Peyer's patch (tissue), 4 donors: ENCODE measurements at regions not wholly inside any gene's neighbourhood (a gene's known extent, or its start where the extent isn't known, plus 50 kb on each side); places are given as distances from the start of the nearest gene placed in this dataset.

Experiments used
- DNase-seq, 3 donors: peaks; one replicate each; pipeline ENCODE4 v3.0.0-alpha.2; 2017 to 2019
- H3K27ac ChIP-seq, 4 donors: fragments of 200-600 bp; sonication (generic); one replicate each; pipeline ENCODE4 v1.5.1; 2016 to 2019
- H3K27me3 ChIP-seq, 2 donors: fragments of 200-600 bp; sonication (generic); one replicate each; pipeline ENCODE4 v1.5.1; 2019
- H3K36me3 ChIP-seq, 3 donors: fragments of 200-600 bp; sonication (generic); one replicate each; pipeline ENCODE4 v1.5.1; 2016 to 2019
- H3K4me1 ChIP-seq, 4 donors: fragments of 200-600 bp; sonication (generic); one replicate each; pipeline ENCODE4 v1.5.1; 2016 to 2019
- H3K4me3 ChIP-seq, 4 donors: fragments of 200-600 bp; sonication (generic); 1 replicate in 3 of 4; 2 replicates in 1 of 4; pipeline ENCODE4 v1.5.1; 2016 to 2019; ENCODE audit warnings: mild to moderate bottlenecking in 1 of 4
- H3K9me3 ChIP-seq, 4 donors: fragments of 200-600 bp; sonication (generic); one replicate each; pipeline ENCODE4 v1.5.1; 2016 to 2019; ENCODE audit warnings: mild to moderate bottlenecking in 1 of 4
- POLR2A ChIP-seq, 2 donors: fragments of 450-650 bp; IDR thresholded peaks; one replicate each; pipeline ENCODE4 v1.5.1; 2017; ENCODE audit warnings: antibody characterized with exemption in 2 of 2, mild to moderate bottlenecking in 2 of 2, moderate library complexity in 2 of 2
- TF ChIP-seq, protein P1 (sequence below), 6 experiments: fragments of 450-650 bp in 4 of 6; fragments of 200-600 bp in 2 of 6; sonication (generic) in 1 of 6; IDR thresholded peaks; one replicate each; pipeline ENCODE4 v1.5.1; 2017 to 2019; ENCODE audit warnings: antibody characterized with exemption in 6 of 6, mild to moderate bottlenecking in 3 of 6, moderate library complexity in 1 of 6

DNA sequence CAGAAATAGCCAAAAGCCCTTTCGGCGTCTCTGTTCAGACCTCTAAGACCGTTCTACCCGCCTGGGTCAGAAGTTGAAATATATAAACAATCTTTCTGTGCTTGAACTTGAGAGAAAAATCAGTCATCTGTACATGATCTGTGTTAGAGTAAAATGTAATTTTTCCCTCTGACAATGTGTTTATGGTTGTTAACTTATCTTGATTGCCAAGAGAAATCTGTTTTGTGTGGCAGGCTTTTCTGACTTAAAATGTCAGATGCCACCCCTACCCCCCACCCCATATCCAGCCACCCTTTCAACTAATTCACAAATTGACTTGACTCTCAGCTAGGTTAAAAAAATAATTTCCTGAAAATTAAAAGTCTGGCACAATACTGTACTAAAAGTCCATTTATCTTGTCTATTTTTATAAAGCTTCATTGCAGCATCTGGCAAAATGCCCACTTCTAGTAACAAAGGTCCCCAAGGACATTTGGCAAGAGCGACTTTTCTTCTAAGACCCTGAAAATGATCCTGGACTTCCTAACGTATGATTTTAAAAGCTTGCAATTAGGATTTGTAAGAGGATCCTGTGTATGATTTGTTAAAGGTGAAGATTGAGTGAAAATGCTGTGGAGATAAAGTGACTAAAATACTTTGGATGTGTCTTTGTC lies 304.2 kb downstream of the EPHA4 start:
- H3K4me1 ChIP-seq = no peaks in the 10 kb centered on the region
- H3K9me3 ChIP-seq = no peaks in the 10 kb centered on the region
- H3K27me3 ChIP-seq = no peaks in the 10 kb centered on the region
- TF ChIP-seq, protein P1, sequence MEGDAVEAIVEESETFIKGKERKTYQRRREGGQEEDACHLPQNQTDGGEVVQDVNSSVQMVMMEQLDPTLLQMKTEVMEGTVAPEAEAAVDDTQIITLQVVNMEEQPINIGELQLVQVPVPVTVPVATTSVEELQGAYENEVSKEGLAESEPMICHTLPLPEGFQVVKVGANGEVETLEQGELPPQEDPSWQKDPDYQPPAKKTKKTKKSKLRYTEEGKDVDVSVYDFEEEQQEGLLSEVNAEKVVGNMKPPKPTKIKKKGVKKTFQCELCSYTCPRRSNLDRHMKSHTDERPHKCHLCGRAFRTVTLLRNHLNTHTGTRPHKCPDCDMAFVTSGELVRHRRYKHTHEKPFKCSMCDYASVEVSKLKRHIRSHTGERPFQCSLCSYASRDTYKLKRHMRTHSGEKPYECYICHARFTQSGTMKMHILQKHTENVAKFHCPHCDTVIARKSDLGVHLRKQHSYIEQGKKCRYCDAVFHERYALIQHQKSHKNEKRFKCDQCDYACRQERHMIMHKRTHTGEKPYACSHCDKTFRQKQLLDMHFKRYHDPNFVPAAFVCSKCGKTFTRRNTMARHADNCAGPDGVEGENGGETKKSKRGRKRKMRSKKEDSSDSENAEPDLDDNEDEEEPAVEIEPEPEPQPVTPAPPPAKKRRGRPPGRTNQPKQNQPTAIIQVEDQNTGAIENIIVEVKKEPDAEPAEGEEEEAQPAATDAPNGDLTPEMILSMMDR (IDR thresholded peaks at IDR 0.05) = no peak
- no peak for TF ChIP-seq POLR2A (IDR thresholded peaks at IDR 0.05)
- no peak overlapping the region for H3K27ac ChIP-seq
- H3K4me3 ChIP-seq = no peak overlapping the region
- H3K36me3 ChIP-seq = no peaks in the 10 kb centered on the region
- DNase-seq = no peak

DNA sequence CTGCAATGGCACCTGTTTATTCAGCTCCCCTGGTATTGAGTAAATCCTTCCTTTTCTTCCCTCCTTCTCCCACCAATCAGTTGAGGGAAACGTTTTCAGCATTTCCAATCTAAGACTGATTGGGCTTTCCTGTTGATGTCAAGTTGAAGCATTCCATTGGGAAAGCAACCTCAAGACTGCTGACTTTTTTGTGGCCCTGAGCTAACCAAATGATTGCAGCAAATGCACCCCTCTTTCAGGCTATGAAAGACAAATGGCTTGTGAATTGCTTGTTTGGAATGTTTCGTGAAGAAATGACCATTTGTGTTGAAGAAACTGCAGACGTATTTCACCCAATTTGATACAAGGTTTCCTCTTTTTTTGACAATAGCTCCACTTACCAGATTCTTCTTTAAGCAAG lies 303.5 kb downstream of the EPHA4 start:
- Histone ChIP-seq H3K9me3 (no peaks in the 10 kb centered on the region), H3K27ac (no peak overlapping the region), H3K36me3 (no peaks in the 10 kb centered on the region), H3K27me3 (no peaks in the 10 kb centered on the region), H3K4me3 (no peak overlapping the region), H3K4me1 (no peaks in the 10 kb centered on the region)
- TF ChIP-seq, protein P1 (IDR thresholded peaks at IDR 0.05) = no peak
- no peak for TF ChIP-seq POLR2A (IDR thresholded peaks at IDR 0.05)
- DNase-seq = no peak

DNA sequence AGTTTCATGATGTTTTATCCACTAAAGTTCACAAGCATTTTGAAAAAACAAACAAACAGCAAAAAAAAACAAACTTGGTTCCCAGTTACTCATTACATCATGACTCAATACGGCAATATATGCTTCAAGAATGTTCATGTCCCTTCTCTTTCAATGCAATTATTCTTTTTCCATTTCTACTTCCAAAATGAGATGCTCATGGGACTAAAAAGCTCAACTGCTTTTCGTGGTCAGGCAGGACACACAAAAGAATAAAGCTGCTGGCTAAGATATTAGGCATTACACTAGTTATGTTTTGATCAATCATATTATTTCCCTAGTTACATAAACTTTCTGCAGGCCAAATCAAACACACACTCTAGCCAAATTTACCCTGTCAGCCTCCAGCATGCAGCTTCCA lies 301.3 kb downstream of the EPHA4 start:
- no peak overlapping the region for H3K4me3 ChIP-seq
- H3K9me3 ChIP-seq = no peaks in the 10 kb centered on the region
- H3K27me3 ChIP-seq = no peaks in the 10 kb centered on the region
- no peaks in the 10 kb centered on the region for H3K36me3 ChIP-seq
- no peaks in the 10 kb centered on the region for H3K4me1 ChIP-seq
- TF ChIP-seq POLR2A (IDR thresholded peaks at IDR 0.05) = no peak
- TF ChIP-seq, protein P1 (IDR thresholded peaks at IDR 0.05) = no peak
- DNase-seq = no peak
- no peak overlapping the region for H3K27ac ChIP-seq

DNA sequence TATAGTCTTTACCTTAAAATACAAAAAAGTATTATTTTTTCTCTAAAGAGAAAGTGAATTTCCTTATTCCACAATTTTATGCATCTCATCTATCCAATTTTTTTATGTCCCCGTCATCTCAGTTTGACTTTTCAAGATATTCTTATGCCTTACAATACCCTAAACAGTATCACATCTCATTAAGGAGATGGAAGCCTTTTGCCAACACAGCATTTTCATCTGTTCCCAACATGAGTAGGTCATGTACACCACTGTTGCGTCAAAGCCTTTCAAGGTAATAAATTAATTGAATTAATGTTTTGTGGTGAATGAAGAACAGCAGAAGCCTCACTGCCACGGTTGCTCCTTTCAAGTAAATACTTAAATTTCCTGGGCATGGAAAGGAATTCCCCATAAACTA lies 299.4 kb downstream of the EPHA4 start:
- DNase-seq = no peak
- Histone ChIP-seq H3K4me3 (no peak overlapping the region), H3K9me3 (no peaks in the 10 kb centered on the region), H3K27me3 (no peaks in the 10 kb centered on the region), H3K36me3 (no peaks in the 10 kb centered on the region), H3K4me1 (no peaks in the 10 kb centered on the region), H3K27ac (no peak overlapping the region)
- TF ChIP-seq, protein P1 (IDR thresholded peaks at IDR 0.05) = no peak
- no peak for TF ChIP-seq POLR2A (IDR thresholded peaks at IDR 0.05)

DNA sequence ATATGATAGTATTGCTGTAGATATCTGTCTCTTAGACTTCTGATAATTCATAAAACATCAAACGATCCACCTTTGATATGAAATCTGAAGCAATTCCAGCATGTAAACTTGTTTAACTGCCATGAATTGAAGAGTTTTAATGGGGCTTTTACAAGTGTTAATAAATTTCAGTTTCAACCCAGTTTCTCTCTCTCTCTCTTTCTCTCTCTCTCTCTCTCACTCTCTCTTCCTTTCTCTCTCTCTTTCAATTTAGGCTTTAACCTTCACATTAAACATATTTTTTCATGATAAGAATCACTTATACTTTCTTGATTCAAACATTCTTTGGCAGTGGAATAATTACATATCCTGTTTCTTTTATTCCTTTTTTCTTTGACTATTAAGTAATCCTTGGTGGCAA lies 296.1 kb downstream of the EPHA4 start:
- no peak for DNase-seq
- Histone ChIP-seq H3K9me3 (no peaks in the 10 kb centered on the region), H3K4me3 (no peak overlapping the region), H3K27me3 (no peaks in the 10 kb centered on the region), H3K4me1 (no peaks in the 10 kb centered on the region), H3K36me3 (no peaks in the 10 kb centered on the region), H3K27ac (no peak overlapping the region)
- no peak for TF ChIP-seq POLR2A (IDR thresholded peaks at IDR 0.05)
- TF ChIP-seq, protein P1 (IDR thresholded peaks at IDR 0.05) = no peak

DNA sequence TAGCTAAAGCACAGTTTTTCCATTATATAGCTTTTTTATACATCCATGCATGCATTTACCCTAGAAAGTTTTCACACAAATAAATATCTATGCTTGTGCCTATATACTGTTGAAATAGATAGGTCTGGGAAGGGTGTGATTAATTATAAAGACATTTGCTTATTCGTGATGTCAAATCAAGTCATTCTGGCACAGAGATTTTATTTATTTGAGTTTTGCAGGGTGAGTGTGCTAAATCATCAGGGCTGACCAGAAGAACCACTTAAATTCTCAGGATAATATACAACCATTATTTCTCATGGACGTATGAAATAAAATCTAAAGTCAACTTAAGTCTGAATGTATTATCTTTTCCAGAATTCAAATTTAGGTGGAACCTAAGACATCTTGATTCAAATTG lies 295.5 kb downstream of the EPHA4 start:
- TF ChIP-seq, protein P1 (IDR thresholded peaks at IDR 0.05) = no peak
- TF ChIP-seq POLR2A (IDR thresholded peaks at IDR 0.05) = no peak
- no peaks in the 10 kb centered on the region for H3K36me3 ChIP-seq
- no peaks in the 10 kb centered on the region for H3K9me3 ChIP-seq
- DNase-seq = no peak
- H3K4me1 ChIP-seq = no peaks in the 10 kb centered on the region
- no peaks in the 10 kb centered on the region for H3K27me3 ChIP-seq
- H3K27ac ChIP-seq = no peak overlapping the region
- no peak overlapping the region for H3K4me3 ChIP-seq
